Prostate gland (tissue), 2 donors: ENCODE measurements at regions not wholly inside any gene's neighbourhood (a gene's known extent, or its start where the extent isn't known, plus 50 kb on each side); places are given as distances from the start of the nearest gene placed in this dataset.

ENCODE experiments used
- DNase-seq: peaks from one replicate; pipeline ENCODE4 v3.0.0-alpha.2; 2019; ENCODE audit warnings: low spot score
- H3K27ac ChIP-seq, 2 donors: fragments of 200-600 bp; sonication (generic); 2 replicates each; pipeline ENCODE4 v1.5.1; 2017 to 2019
- H3K27me3 ChIP-seq: fragments of 200-600 bp; sonication (generic); replicated peaks from 2 replicates; pipeline ENCODE4 v1.5.1; 2019; ENCODE audit not compliant: insufficient read depth
- H3K36me3 ChIP-seq, 2 donors: fragments of 200-600 bp; sonication (generic); 1 replicate in 1 of 2; 2 replicates in 1 of 2; pipeline versions ENCODE4 v1.5.1 to v1.8.1; 2017 to 2019
- H3K4me1 ChIP-seq: fragments of 200-600 bp; sonication (generic); replicated peaks from 2 replicates; pipeline ENCODE4 v1.5.1; 2019
- H3K4me3 ChIP-seq, 2 donors: fragments of 200-600 bp; sonication (generic); 2 replicates each; pipeline ENCODE4 v1.5.1; 2017 to 2019
- H3K9me3 ChIP-seq: fragments of 200-600 bp; sonication (generic); 2 replicates; pipeline ENCODE4 v1.5.1; 2017
- CTCF ChIP-seq, 4 experiments: fragments of 200-600 bp in 2 of 4; fragments of 450-650 bp in 2 of 4; sonication (generic) in 2 of 4; IDR thresholded peaks; 1 replicate in 3 of 4; 2 replicates in 1 of 4; pipeline ENCODE4 v1.5.1; 2016 to 2019; ENCODE audit warnings: antibody characterized with exemption in 4 of 4, mild to moderate bottlenecking in 2 of 4, moderate library complexity in 2 of 4
- POLR2A ChIP-seq: fragments of 450-650 bp; IDR thresholded peaks from one replicate; pipeline ENCODE4 v1.6.1; 2016; ENCODE audit warnings: antibody characterized with exemption, mild to moderate bottlenecking
- POLR2AphosphoS5 ChIP-seq: sonication (generic); formaldehyde crosslinking; IDR thresholded peaks from one replicate; pipeline ENCODE4 v1.6.1; 2017; ENCODE audit warnings: antibody characterized with exemption
- WGBS: methylation state at CpG from one replicate; pipeline ENCODE4 v1.1.5; 2018; 5-methylcytosine and 5-hydroxymethylcytosine counted together
- intact Hi-C: fragments of 100-400 bp; cut with DNase I; formaldehyde crosslinking; loops from one replicate; pipeline ENCODE4 v1.14.2; 2022

GRCh38 chr7:1336509-1336908 is 103.8 kb downstream of the UNCX start:
- no peak overlapping the region for H3K4me3 ChIP-seq
- H3K27me3 ChIP-seq: peaks cover 4% of the 10 kb centered on the region
- no peaks in the 10 kb centered on the region for H3K9me3 ChIP-seq
- no peaks in the 10 kb centered on the region for H3K36me3 ChIP-seq
- no peaks in the 10 kb centered on the region for H3K4me1 ChIP-seq
- 81% methylated on average over 3 of the region's 3 CpGs for WGBS
- DNase-seq: no peak
- TF ChIP-seq POLR2AphosphoS5 (no peak), CTCF (IDR thresholded peaks at IDR 0.05) (no peak), POLR2A (no peak)
- intact Hi-C loops: no loop called here
- no peak overlapping the region for H3K27ac ChIP-seq

- Histone ChIP-seq H3K27me3 (no peaks in the 10 kb centered on the region), H3K4me3 (no peak overlapping the region), H3K27ac (no peak overlapping the region), H3K4me1 (no peaks in the 10 kb centered on the region), H3K9me3 (no peaks in the 10 kb centered on the region), H3K36me3 (no peaks in the 10 kb centered on the region)
- intact Hi-C loops: no loop called here
- WGBS: 87% methylated on average over 2 of the region's 2 CpGs
- TF ChIP-seq POLR2A (no peak), CTCF (IDR thresholded peaks at IDR 0.05) (no peak), POLR2AphosphoS5 (no peak)
- no peak for DNase-seq
These were observed 106.9 kb downstream of the UNCX start for GRCh38 chr7:1339611-1340010.

GRCh38 chr7:1340031-1340430 is 107.4 kb downstream of the UNCX start:
- H3K27me3 ChIP-seq: no peaks in the 10 kb centered on the region
- no peaks in the 10 kb centered on the region for H3K9me3 ChIP-seq
- no peak for TF ChIP-seq POLR2A
- no peak for TF ChIP-seq CTCF (IDR thresholded peaks at IDR 0.05)
- no peak for TF ChIP-seq POLR2AphosphoS5
- intact Hi-C loops: no loop called here
- H3K27ac ChIP-seq: no peak overlapping the region
- no peaks in the 10 kb centered on the region for H3K36me3 ChIP-seq
- no peaks in the 10 kb centered on the region for H3K4me1 ChIP-seq
- WGBS: 70% methylated on average over 3 of the region's 3 CpGs
- no peak overlapping the region for H3K4me3 ChIP-seq
- DNase-seq: no peak

- Histone ChIP-seq H3K9me3 (no peaks in the 10 kb centered on the region), H3K27ac (no peak overlapping the region), H3K36me3 (no peaks in the 10 kb centered on the region), H3K4me3 (no peak overlapping the region), H3K27me3 (no peaks in the 10 kb centered on the region), H3K4me1 (no peaks in the 10 kb centered on the region)
- WGBS: 64% methylated on average over 29 of the region's 29 CpGs
- intact Hi-C loops: no loop called here
- TF ChIP-seq CTCF (IDR thresholded peaks at IDR 0.05) (no peak), POLR2A (no peak), POLR2AphosphoS5 (no peak)
- no peak for DNase-seq
These were observed 108.0 kb downstream of the UNCX start for GRCh38 chr7:1340461-1341360.
